A673 (cell line): ENCODE measurements at regions not wholly inside any gene's neighbourhood (a gene's known extent, or its start where the extent isn't known, plus 50 kb on each side); places are given as distances from the start of the nearest gene placed in this dataset.

ENCODE experiments used
- EZH2 ChIP-seq: fragments of 200-600 bp; sonication (generic); IDR thresholded peaks from 2 replicates; pipeline ENCODE4 v1.6.1; 2017; ENCODE audit warnings: borderline replicate concordance, low read depth, mild to moderate bottlenecking, mixed read lengths, antibody characterized with exemption, low read length; ENCODE audit not compliant: poor library complexity, severe bottlenecking
- TF ChIP-seq, protein P1 (sequence below): fragments of 300-800, 200-600 bp; sonication (generic); conservative IDR thresholded peaks from 2 replicates; pipeline ENCODE4 v1.5.1; 2017; ENCODE audit warnings: low read depth, mild to moderate bottlenecking, antibody characterized with exemption, low read length, moderate library complexity, mixed read lengths

- TF ChIP-seq, protein P1, sequence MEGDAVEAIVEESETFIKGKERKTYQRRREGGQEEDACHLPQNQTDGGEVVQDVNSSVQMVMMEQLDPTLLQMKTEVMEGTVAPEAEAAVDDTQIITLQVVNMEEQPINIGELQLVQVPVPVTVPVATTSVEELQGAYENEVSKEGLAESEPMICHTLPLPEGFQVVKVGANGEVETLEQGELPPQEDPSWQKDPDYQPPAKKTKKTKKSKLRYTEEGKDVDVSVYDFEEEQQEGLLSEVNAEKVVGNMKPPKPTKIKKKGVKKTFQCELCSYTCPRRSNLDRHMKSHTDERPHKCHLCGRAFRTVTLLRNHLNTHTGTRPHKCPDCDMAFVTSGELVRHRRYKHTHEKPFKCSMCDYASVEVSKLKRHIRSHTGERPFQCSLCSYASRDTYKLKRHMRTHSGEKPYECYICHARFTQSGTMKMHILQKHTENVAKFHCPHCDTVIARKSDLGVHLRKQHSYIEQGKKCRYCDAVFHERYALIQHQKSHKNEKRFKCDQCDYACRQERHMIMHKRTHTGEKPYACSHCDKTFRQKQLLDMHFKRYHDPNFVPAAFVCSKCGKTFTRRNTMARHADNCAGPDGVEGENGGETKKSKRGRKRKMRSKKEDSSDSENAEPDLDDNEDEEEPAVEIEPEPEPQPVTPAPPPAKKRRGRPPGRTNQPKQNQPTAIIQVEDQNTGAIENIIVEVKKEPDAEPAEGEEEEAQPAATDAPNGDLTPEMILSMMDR = no peak
- no peak for TF ChIP-seq EZH2
Observed at GRCh38 chr6:150466196-150466595, 97.4 kb downstream of the IYD start.
